HCT116 (cell line): ENCODE measurements at regions not wholly inside any gene's neighbourhood (a gene's known extent, or its start where the extent isn't known, plus 50 kb on each side); places are given as distances from the start of the nearest gene placed in this dataset.

Experiments used
- ATAC-seq: fragments of 200-7000 bp; cut with Tn5 transposase; 2 replicates; pipeline ENCODE4 v1.9.1; 2020; ENCODE audit warnings: mild to moderate bottlenecking, moderate library complexity
- BruUV-seq: library from RNA; stranded (reverse); fragments of 400-500 nt; replicated peaks from 2 replicates; lab custom pipeline; 2021; lab: Mats Ljungman, UMichigan
- CTCF ChIA-PET: fragments of 300-600 bp; sonication (Branson Sonifier 250); formaldehyde crosslinking; loops from one replicate; lab custom pipeline; 2021; ENCODE audit warnings: antibody characterized with exemption; lab: Charles Lee
- POLR2A ChIA-PET: fragments of 300-600, 350-600 bp; sonication (Branson Sonifier 250); formaldehyde crosslinking; loops from one replicate; lab custom pipeline; 2021; ENCODE audit warnings: antibody characterized with exemption; lab: Charles Lee
- RAD21 ChIA-PET, 2 experiments: fragments of 300-600 bp; sonication (Branson Sonifier 250); formaldehyde crosslinking; loops; one replicate each; lab custom pipeline; 2023; ENCODE audit warnings: low total read pairs in 2 of 2; ENCODE audit not compliant: uncharacterized antibody in 2 of 2, unreplicated experiment in 2 of 2, low non-redundant PET in 1 of 2; lab: Charles Lee
- DNase-seq: peaks from one replicate; pipeline ENCODE4 v3.0.0-alpha.2; 2010; ENCODE audit warnings: low read depth, low spot score
- H2AFZ ChIP-seq: fragments of 200-600 bp; shearing (Covaris generic), sonication (generic); 2 replicates; pipeline ENCODE4 v1.6.1; 2017; ENCODE audit warnings: low read depth, mixed run types, mixed read lengths, antibody characterized with exemption, low read length; ENCODE audit not compliant: poor library complexity, severe bottlenecking
- H3K27ac ChIP-seq: 2 replicates; pipeline ENCODE4 v1.5.1; 2012; ENCODE audit warnings: low read depth, low read length
- H3K27me3 ChIP-seq: fragments of 200-600 bp; sonication (generic); 2 replicates; pipeline ENCODE4 v1.6.1; 2016; ENCODE audit warnings: mixed run types, low read length, mixed read lengths; ENCODE audit not compliant: insufficient read depth
- H3K36me3 ChIP-seq, 2 experiments: fragments of 200-500 bp in 1 of 2; fragments of 200-600 bp in 1 of 2; sonication (Bioruptor generic) in 1 of 2; sonication (generic) in 1 of 2; 2 replicates each; pipeline versions ENCODE4 v1.5.1 to v1.6.1; 2014 to 2016; ENCODE audit warnings: low read length in 2 of 2, inconsistent platforms in 1 of 2, mixed read lengths in 1 of 2, mixed run types in 1 of 2; ENCODE audit not compliant: insufficient read depth in 2 of 2, control insufficient read depth in 1 of 2
- H3K4me1 ChIP-seq, 2 experiments: fragments of 200-600 bp in 1 of 2; sonication (generic) in 1 of 2; 2 replicates each; pipeline versions ENCODE4 v1.5.1 to v1.6.1; 2012 to 2017; ENCODE audit warnings: low read length in 2 of 2, inconsistent platforms in 1 of 2, mild to moderate bottlenecking in 1 of 2, mixed read lengths in 1 of 2, mixed run types in 1 of 2, moderate library complexity in 1 of 2; ENCODE audit not compliant: insufficient read depth in 2 of 2, control insufficient read depth in 1 of 2
- H3K4me2 ChIP-seq: fragments of 200-600 bp; sonication (generic); 2 replicates; pipeline ENCODE4 v1.6.1; 2017; ENCODE audit warnings: mixed run types, low read length, mixed read lengths
- H3K4me3 ChIP-seq, 2 experiments: fragments of 200-600 bp in 1 of 2; sonication (generic) in 1 of 2; replicated peaks in 1 of 2; 2 replicates each; pipeline ENCODE4 v1.5.1; 2011 to 2016; ENCODE audit warnings: low read length in 2 of 2, control low read depth in 1 of 2, low read depth in 1 of 2, mild to moderate bottlenecking in 1 of 2, mixed read lengths in 1 of 2, mixed run types in 1 of 2
- H3K79me2 ChIP-seq: fragments of 200-600 bp; sonication (generic); 2 replicates; pipeline ENCODE4 v1.6.1; 2017; ENCODE audit warnings: mild to moderate bottlenecking, mixed run types, low read length, moderate library complexity, mixed read lengths; ENCODE audit not compliant: insufficient read depth
- H3K9ac ChIP-seq: fragments of 200-600 bp; sonication (generic); 2 replicates; pipeline ENCODE4 v1.6.1; 2016; ENCODE audit warnings: low read length, mixed read lengths
- H3K9me2 ChIP-seq: fragments of 200-600 bp; sonication (generic), shearing (Covaris generic); 2 replicates; pipeline ENCODE4 v1.6.1; 2017; ENCODE audit warnings: mixed run types, mild to moderate bottlenecking, moderate library complexity; ENCODE audit not compliant: insufficient read depth
- H3K9me3 ChIP-seq, 2 experiments: fragments of 200-500 bp in 1 of 2; fragments of 200-600 bp in 1 of 2; sonication (Bioruptor generic) in 1 of 2; sonication (generic) in 1 of 2; 2 replicates each; pipeline ENCODE4 v1.6.1; 2014 to 2017; ENCODE audit warnings: low read length in 2 of 2, mixed read lengths in 2 of 2, inconsistent platforms in 1 of 2, low read depth in 1 of 2, mild to moderate bottlenecking in 1 of 2, mixed run types in 1 of 2, moderate library complexity in 1 of 2; ENCODE audit not compliant: control insufficient read depth in 1 of 2, insufficient read depth in 1 of 2
- H4K20me1 ChIP-seq: fragments of 200-600 bp; sonication (generic), shearing (Covaris generic); 2 replicates; pipeline ENCODE4 v1.6.1; 2017; ENCODE audit warnings: mixed run types, mild to moderate bottlenecking, moderate library complexity; ENCODE audit not compliant: insufficient read depth
- CEBPB ChIP-seq: IDR thresholded peaks from 2 replicates; pipeline ENCODE4 v1.6.1; 2012; ENCODE audit warnings: low read depth
- ELF1 ChIP-seq: IDR thresholded peaks from 2 replicates; pipeline ENCODE4 v1.6.1; 2012; ENCODE audit warnings: low read depth, borderline replicate concordance
- EZH2phosphoT487 ChIP-seq: fragments of 200-600 bp; IDR thresholded peaks from 2 replicates; pipeline ENCODE4 v1.6.1; 2018; ENCODE audit warnings: antibody characterized with exemption, borderline replicate concordance
- FOSL1 ChIP-seq: IDR thresholded peaks from 2 replicates; pipeline ENCODE4 v1.6.1; 2012; ENCODE audit warnings: low read depth
- POLR2A ChIP-seq: IDR thresholded peaks from 2 replicates; pipeline ENCODE4 v1.7.0; 2011; ENCODE audit warnings: borderline replicate concordance; ENCODE audit not compliant: insufficient read depth, insufficient read length; ENCODE audit errors: extremely low read depth
- SIN3A ChIP-seq: IDR thresholded peaks from 2 replicates; pipeline ENCODE4 v1.6.1; 2012; ENCODE audit warnings: low read depth
- SP1 ChIP-seq: IDR thresholded peaks from 2 replicates; pipeline ENCODE4 v1.6.1; 2012; ENCODE audit warnings: low read depth
- TCF7L2 ChIP-seq: IDR thresholded peaks from 2 replicates; pipeline ENCODE4 v1.7.0; 2011; ENCODE audit warnings: borderline replicate concordance, inconsistent platforms; ENCODE audit not compliant: insufficient read depth, insufficient read length; ENCODE audit errors: extremely low read depth
- YY1 ChIP-seq: IDR thresholded peaks from 2 replicates; pipeline ENCODE4 v1.6.1; 2011; ENCODE audit warnings: low read length, low read depth, moderate library complexity, mild to moderate bottlenecking; ENCODE audit not compliant: insufficient replicate concordance; ENCODE audit errors: extremely low read depth
- ZFX ChIP-seq: fragments of 450-650 bp; IDR thresholded peaks from 2 replicates; pipeline ENCODE4 v1.6.1; 2017
- ZNF274 ChIP-seq: fragments of 200-500 bp; sonication (Bioruptor generic); IDR thresholded peaks from 2 replicates; pipeline ENCODE4 v1.6.1; 2014; ENCODE audit warnings: mild to moderate bottlenecking, low read depth, low read length, inconsistent platforms
- intact Hi-C: fragments of 100-400 bp; cut with micrococcal nuclease; formaldehyde crosslinking; loops from 2 replicates; pipeline ENCODE4 v1.10.0; 2022
- TF ChIP-seq, protein P1 (sequence below): IDR thresholded peaks from 2 replicates; pipeline ENCODE4 v1.6.1; 2012
- TF ChIP-seq, protein P2 (sequence below): IDR thresholded peaks from 2 replicates; pipeline ENCODE4 v1.6.1; 2011; ENCODE audit warnings: mild to moderate bottlenecking, low read length, moderate library complexity; ENCODE audit not compliant: insufficient replicate concordance; ENCODE audit errors: extremely low read depth
- TF ChIP-seq, protein P3 (sequence below): IDR thresholded peaks from 2 replicates; pipeline ENCODE4 v1.6.1; 2012

DNA sequence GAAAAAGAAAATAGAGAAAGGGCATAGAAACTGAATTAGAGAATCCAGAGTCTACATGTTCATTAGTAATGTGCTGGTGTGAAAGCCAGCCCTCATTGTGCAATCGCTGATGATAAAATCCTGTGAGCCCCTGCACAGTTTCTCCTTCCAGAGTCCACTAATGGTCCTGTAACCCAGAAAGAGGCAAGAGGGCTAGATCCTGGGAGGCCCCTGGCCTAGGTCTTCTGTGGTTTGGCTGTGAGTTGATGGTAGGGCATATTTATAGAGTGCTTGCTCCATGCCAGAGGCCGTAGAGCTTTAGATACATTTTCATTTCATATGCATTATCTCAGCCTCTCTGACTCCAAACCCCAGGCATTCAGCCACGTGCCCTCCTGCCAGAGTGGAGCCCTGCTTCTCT lies 94.9 kb upstream of the MTHFD1L start:
- POLR2A ChIA-PET: no interaction called here
- Histone ChIP-seq H3K79me2 (no peaks in the 10 kb centered on the region), H3K4me1 (peaks cover 0 to 8% of the 10 kb centered on the region in 2 experiments; a peak in 1 of 4 replicates), H3K27me3 (no peaks in the 10 kb centered on the region), H2AFZ (no peak overlapping the region), H3K36me3 (no peaks in the 10 kb centered on the region), H3K4me2 (no peak overlapping the region), H3K9me3 (no peaks in the 10 kb centered on the region), H3K9ac (no peak overlapping the region), H3K27ac (no peak overlapping the region), H4K20me1 (no peaks in the 10 kb centered on the region), H3K4me3 (no peak overlapping the region), H3K9me2 (no peaks in the 10 kb centered on the region)
- no TSS peak for BruUV-seq
- RAD21 ChIA-PET: interaction anchor here in 1 of 2 experiments (0.6 kb wide), 1 partner anchor 36 kb away, joined by 6 read pairs; no protein-coding TSS in a partner anchor
- TF ChIP-seq FOSL1 (no peak), EZH2phosphoT487 (no peak), ZNF274 (no peak), ZFX (no peak), SP1 (no peak), SIN3A (no peak), POLR2A (no peak), ELF1 (no peak), TCF7L2 (no peak), CEBPB (no peak), YY1 (no peak)
- TF ChIP-seq, protein P1, sequence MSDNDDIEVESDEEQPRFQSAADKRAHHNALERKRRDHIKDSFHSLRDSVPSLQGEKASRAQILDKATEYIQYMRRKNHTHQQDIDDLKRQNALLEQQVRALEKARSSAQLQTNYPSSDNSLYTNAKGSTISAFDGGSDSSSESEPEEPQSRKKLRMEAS: no peak
- TF ChIP-seq, protein P2, sequence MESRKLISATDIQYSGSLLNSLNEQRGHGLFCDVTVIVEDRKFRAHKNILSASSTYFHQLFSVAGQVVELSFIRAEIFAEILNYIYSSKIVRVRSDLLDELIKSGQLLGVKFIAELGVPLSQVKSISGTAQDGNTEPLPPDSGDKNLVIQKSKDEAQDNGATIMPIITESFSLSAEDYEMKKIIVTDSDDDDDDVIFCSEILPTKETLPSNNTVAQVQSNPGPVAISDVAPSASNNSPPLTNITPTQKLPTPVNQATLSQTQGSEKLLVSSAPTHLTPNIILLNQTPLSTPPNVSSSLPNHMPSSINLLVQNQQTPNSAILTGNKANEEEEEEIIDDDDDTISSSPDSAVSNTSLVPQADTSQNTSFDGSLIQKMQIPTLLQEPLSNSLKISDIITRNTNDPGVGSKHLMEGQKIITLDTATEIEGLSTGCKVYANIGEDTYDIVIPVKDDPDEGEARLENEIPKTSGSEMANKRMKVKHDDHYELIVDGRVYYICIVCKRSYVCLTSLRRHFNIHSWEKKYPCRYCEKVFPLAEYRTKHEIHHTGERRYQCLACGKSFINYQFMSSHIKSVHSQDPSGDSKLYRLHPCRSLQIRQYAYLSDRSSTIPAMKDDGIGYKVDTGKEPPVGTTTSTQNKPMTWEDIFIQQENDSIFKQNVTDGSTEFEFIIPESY: no peak
- TF ChIP-seq, protein P3, sequence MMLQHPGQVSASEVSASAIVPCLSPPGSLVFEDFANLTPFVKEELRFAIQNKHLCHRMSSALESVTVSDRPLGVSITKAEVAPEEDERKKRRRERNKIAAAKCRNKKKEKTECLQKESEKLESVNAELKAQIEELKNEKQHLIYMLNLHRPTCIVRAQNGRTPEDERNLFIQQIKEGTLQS: no peak
- no peak for DNase-seq
- intact Hi-C loops: no loop called here
- no peak for ATAC-seq
- CTCF ChIA-PET: no interaction called here
